C4-2B (cell line): ENCODE measurements at regions not wholly inside any gene's neighbourhood (a gene's known extent, or its start where the extent isn't known, plus 50 kb on each side); places are given as distances from the start of the nearest gene placed in this dataset.
"Not testable (repeated sequence)": the region's sequence is repeated elsewhere in the genome, so short reads cannot be mapped to it uniquely, and the experiment has no call there.

ENCODE experiments used
- H3K27ac ChIP-seq: fragments of 450-650 bp; 2 replicates; pipeline ENCODE4 v1.5.1; 2017
- ZFX ChIP-seq: fragments of 450-650 bp; IDR thresholded peaks from 2 replicates; pipeline ENCODE4 v1.6.1; 2017
- TF ChIP-seq, protein P1 (sequence below): fragments of 450-650 bp; conservative IDR thresholded peaks from 2 replicates; pipeline ENCODE4 v1.5.1; 2017; ENCODE audit warnings: mild to moderate bottlenecking

DNA sequence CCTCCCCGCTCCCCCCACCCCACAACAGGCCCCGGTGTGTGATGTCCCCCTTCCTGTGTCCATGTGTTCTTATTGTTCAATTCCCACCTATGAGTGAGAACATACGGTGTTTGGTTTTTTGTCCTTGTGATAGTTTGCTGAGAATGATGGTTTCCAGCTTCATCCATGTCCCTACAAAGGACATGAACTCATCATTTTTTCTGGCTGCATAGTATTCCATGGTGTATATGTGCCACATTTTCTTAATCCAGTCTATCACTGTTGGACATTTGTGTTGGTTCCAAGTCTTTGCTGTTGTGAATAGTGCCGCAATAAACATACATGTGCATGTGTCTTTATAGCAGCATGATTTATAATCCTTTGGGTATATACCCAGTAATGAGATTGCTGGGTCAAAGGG lies 104.3 kb downstream of the MTPN start:
- H3K27ac ChIP-seq: not testable (repeated sequence)

DNA sequence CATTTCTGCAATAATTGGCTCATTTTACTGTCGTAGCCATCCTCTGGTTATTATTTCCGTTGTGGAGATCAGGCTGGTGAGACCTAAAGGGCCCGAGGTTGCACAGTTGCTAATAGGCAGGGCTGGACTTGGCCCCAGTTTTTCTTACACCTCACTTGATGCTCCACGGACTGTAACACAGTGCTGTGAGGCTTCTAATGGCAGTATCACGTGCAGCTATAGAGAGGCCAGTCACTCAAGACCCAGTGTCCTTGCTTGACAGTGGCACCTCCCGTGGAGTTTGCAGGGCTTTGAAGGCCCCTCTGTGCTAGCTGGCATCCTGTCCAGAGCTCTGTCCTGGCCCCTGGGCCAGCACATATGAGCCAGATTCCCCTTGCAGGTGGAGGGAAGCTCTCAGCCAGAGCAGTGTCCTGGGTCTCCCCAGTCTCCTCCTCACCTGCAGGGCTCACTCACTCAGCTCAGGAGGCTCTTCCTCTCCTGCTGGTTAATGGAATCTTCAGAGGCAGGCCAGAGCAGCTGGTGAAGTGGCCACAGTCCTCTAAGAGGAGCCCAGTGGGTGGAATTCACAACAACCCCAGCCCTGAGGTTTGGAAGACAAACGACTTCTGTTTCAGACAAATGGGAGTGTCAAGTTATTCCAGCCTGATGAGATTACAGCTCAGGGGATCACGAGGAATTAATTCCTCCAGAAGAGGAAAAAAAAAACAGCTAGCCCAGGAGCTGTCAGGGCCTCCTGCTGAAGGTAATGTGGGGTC lies 114.2 kb upstream of the FAM180A start:
- TF ChIP-seq, protein P1, sequence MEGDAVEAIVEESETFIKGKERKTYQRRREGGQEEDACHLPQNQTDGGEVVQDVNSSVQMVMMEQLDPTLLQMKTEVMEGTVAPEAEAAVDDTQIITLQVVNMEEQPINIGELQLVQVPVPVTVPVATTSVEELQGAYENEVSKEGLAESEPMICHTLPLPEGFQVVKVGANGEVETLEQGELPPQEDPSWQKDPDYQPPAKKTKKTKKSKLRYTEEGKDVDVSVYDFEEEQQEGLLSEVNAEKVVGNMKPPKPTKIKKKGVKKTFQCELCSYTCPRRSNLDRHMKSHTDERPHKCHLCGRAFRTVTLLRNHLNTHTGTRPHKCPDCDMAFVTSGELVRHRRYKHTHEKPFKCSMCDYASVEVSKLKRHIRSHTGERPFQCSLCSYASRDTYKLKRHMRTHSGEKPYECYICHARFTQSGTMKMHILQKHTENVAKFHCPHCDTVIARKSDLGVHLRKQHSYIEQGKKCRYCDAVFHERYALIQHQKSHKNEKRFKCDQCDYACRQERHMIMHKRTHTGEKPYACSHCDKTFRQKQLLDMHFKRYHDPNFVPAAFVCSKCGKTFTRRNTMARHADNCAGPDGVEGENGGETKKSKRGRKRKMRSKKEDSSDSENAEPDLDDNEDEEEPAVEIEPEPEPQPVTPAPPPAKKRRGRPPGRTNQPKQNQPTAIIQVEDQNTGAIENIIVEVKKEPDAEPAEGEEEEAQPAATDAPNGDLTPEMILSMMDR: no peak
- no peak overlapping the region for H3K27ac ChIP-seq

DNA sequence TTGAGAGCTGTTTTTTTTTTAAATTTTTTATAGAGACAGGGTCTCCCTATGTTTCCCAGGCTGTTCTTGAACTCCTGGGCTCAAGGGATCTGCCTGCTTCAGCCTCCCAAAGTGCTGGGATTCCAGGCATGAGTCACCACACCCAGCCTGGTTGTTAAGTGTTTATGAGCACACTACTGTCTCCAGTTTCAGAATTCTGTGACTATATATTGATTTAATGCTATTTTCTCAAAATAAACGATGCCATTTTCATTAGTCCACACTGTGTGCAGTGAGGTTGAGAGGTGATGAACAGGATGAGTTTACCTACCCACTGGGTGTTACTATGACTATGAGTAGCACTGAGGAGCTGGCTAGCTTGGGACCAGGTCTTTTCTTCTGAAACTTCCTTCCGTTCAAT lies 110.9 kb upstream of the FAM180A start:
- no peak overlapping the region for H3K27ac ChIP-seq

DNA sequence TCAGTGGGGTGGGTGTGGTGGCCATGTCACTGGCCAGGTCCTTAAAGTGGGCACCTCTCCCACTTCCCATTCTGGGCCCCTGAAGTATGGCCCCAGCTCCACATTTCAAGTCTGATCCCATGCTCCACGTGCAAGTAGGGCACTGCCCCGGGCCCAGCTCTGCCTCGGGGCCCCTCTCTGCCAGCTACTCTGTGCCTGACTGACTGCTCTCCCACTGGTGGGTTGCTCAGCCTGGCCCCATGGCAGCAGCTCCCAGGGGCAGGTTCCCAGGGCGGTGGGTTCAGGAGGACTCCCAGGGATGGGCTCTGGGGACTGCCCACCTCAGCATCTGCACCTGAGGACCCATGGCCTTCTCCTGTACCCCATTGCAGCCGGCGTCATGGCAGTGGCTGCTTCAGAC lies 110.2 kb upstream of the FAM180A start:
- TF ChIP-seq ZFX: no peak
- TF ChIP-seq, protein P1: no peak
- H3K27ac ChIP-seq: no peak overlapping the region

More for the DNA sequence above, 110.9 kb upstream of the FAM180A start:
- TF ChIP-seq, protein P1: no peak
- no peak for TF ChIP-seq ZFX

DNA sequence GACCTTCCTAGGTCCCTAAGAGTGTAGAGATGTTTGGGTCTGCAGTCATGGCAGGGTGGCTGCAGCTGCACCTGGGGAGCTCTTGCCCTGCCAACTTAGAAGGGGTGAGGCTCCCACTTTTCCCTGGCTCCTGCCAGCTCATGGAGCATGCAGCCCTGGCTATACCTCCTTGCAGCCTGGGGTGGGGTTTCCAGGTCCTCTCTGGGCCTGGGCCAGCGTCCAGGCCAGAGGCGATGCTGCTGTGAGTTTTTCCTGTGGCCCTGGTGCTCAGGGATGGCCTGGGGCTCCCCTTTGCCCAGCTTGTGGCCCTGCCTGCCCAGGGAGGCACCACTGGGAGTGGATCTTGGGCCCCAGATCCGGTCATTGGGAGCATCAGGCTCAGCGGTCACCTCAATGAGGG lies 109.8 kb upstream of the FAM180A start:
- TF ChIP-seq, protein P1: no peak
- TF ChIP-seq ZFX: no peak
- no peak overlapping the region for H3K27ac ChIP-seq

DNA sequence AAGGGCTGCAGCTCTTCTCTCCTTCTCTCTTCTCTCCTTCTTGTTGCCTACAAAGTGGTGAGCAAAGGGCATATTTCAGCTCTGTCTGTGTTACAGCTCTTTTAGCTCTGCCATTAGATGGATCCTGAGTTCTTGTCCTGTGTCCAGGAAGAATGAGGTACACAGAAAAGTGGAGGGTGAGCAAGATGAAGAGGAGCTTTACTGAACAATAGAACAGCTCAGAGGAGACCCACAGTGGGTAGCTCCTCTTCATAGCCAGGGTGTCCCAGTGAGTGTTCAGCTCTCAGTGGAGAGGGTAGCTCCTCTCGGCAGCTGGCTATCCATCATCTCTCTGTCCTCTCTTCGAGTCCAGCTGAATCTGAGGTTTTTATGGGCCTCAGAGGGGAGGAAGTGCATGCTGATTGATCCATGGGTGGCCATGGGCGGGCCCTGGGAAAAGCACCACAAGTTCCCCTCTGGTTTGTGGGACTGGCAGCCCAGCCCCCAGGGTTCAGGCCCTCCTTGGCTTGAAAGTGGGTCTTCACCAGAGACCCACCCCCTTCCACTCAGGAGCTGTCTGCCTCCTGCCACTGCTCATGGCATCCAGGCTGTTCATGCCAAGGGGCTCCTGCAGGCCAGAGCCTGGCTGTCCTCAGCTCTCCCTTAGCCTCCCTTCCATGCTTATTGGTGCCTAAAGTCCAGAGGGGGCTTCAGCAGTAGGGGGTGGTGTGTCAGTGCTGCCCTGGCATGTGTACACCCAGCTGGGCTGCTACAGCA lies 109.1 kb upstream of the FAM180A start:
- H3K27ac ChIP-seq: no peak overlapping the region
- TF ChIP-seq, protein P1: no peak
- TF ChIP-seq ZFX: no peak

DNA sequence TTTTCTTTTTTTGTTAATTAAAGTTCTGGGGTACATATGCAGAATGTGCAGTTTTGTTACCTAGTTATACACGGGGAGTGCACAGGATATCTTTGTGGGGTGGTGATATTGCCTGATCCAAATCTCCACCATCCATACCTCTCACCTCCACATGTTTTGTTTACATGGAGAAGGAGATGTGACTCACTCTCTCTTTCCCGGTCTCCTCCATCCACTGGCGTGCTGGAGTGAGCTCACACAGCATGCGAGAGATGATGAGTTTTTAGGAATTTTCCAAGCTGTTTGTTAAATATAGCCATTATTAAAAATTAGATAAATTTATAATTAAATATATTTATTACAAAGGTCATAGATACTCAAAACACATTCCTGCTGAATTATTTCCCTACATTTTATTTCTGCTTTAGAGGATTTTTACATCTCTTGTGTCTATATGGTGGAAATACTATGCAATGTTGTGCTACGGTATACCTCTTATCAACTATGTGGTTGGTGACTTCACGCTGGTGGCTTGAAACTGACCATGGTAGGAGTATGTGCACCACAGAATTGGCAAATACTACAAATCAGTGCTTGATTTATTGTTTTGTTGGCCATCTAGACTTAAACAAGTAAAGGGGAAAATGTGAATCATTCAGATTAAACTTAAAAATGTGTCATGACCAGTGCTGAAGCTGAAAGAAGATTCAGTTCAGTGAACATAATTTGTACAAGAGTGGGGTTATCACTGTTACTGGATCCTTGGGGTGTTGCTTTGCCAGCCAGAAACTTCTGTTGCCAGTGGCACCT lies 107.9 kb upstream of the FAM180A start:
- TF ChIP-seq, protein P1: no peak
- no peak for TF ChIP-seq ZFX
- H3K27ac ChIP-seq: no peak overlapping the region
